Ishikawa (cell line): ENCODE measurements at regions not wholly inside any gene's neighbourhood (a gene's known extent, or its start where the extent isn't known, plus 50 kb on each side); places are given as distances from the start of the nearest gene placed in this dataset.

ENCODE experiments used
- CREB1 ChIP-seq: IDR thresholded peaks from 2 replicates; pipeline ENCODE4 v1.6.1; 2012; ENCODE audit warnings: low read depth
- EP300 ChIP-seq: IDR thresholded peaks from 2 replicates; pipeline ENCODE4 v1.6.1; 2012; ENCODE audit warnings: borderline replicate concordance
- FOXM1 ChIP-seq: IDR thresholded peaks from 2 replicates; pipeline ENCODE4 v1.6.1; 2012; ENCODE audit warnings: low read depth, borderline replicate concordance
- MAX ChIP-seq: IDR thresholded peaks from 2 replicates; pipeline ENCODE4 v1.6.1; 2012
- NFIC ChIP-seq: IDR thresholded peaks from 2 replicates; pipeline ENCODE4 v1.6.1; 2012
- REST ChIP-seq: IDR thresholded peaks from 2 replicates; pipeline ENCODE4 v1.6.1; 2012; ENCODE audit warnings: low read depth, mild to moderate bottlenecking
- TCF12 ChIP-seq: IDR thresholded peaks from 2 replicates; pipeline ENCODE4 v1.6.1; 2012; ENCODE audit warnings: low read depth
- TEAD4 ChIP-seq: IDR thresholded peaks from 2 replicates; pipeline ENCODE4 v1.6.1; 2012

GRCh38 chr2:78546843-78547242, 478.7 kb upstream of the REG3G start:
- TF ChIP-seq CREB1 (no peak), REST (no peak), EP300 (no peak), FOXM1 (no peak), TEAD4 (no peak), NFIC (no peak), MAX (no peak), TCF12 (no peak)
